ENCODE measurements at regions not wholly inside any gene's neighbourhood (a gene's known extent, or its start where the extent isn't known, plus 50 kb on each side); places are given as distances from the start of the nearest gene placed in this dataset.

GRCh38 chrX:6382284-6382683 is 152.6 kb downstream of the VCX3A start:
- no peak for TF ChIP-seq CTCF (IDR thresholded peaks at IDR 0.05)
- TF ChIP-seq POLR2AphosphoS5 (IDR thresholded peaks at IDR 0.05; ENCODE audit: insufficient read depth in 1 of 2, low read depth in 1 of 2): no peak
- TF ChIP-seq POLR2A (IDR thresholded peaks at IDR 0.05): no peak

All from vagina (tissue), 2 donors.